ENCODE measurements at regions not wholly inside any gene's neighbourhood (a gene's known extent, or its start where the extent isn't known, plus 50 kb on each side); places are given as distances from the start of the nearest gene placed in this dataset.

GRCh38 chr20:22758815-22759214, 174.4 kb upstream of the FOXA2 start:
- TF ChIP-seq CHD1 (IDR thresholded peaks at IDR 0.05; ENCODE audit: low read depth, low read length): no peak
- TF ChIP-seq CTCF (conservative IDR thresholded peaks at IDR 0.05; ENCODE audit: low read depth, low read length): no peak
- TF ChIP-seq POLR2A (IDR thresholded peaks at IDR 0.05; ENCODE audit: low read depth, low read length): no peak
- TF ChIP-seq BHLHE40 (IDR thresholded peaks at IDR 0.05; ENCODE audit: low read depth, low read length): no peak
- no peak for TF ChIP-seq RCOR1 (IDR thresholded peaks at IDR 0.05; ENCODE audit: insufficient replicate concordance, low read length)
- TF ChIP-seq RFX5 (IDR thresholded peaks at IDR 0.05; ENCODE audit: low read depth, low read length): no peak
- TF ChIP-seq ELK1 (IDR thresholded peaks at IDR 0.05; ENCODE audit: borderline replicate concordance, low read depth, low read length): no peak
- no peak for TF ChIP-seq RAD21 (IDR thresholded peaks at IDR 0.05; ENCODE audit: low read length)
- TF ChIP-seq SMC3 (IDR thresholded peaks at IDR 0.05; ENCODE audit: low read depth, low read length): no peak
- TF ChIP-seq MAZ (IDR thresholded peaks at IDR 0.05; ENCODE audit: borderline replicate concordance, low read depth, low read length): no peak
- no peak for TF ChIP-seq CEBPB (IDR thresholded peaks at IDR 0.05; ENCODE audit: low read depth, low read length)
- TF ChIP-seq USF2 (IDR thresholded peaks at IDR 0.05; ENCODE audit: low read depth, low read length): no peak
- TF ChIP-seq MXI1 (IDR thresholded peaks at IDR 0.05; ENCODE audit: borderline replicate concordance, low read depth, low read length): no peak
